ENCODE measurements at regions not wholly inside any gene's neighbourhood (a gene's known extent, or its start where the extent isn't known, plus 50 kb on each side); places are given as distances from the start of the nearest gene placed in this dataset.
A peak's percentile ranks its signal among the peaks of the same experiment; 100 is the strongest.

- intact Hi-C loops (cut with DNase I; ENCODE audit: low total_unique reads): no loop called here
- DNase-seq: no peak
These were observed 100.7 kb downstream of the ASB7 start for GRCh38 chr15:100703032-100703578.

DNA sequence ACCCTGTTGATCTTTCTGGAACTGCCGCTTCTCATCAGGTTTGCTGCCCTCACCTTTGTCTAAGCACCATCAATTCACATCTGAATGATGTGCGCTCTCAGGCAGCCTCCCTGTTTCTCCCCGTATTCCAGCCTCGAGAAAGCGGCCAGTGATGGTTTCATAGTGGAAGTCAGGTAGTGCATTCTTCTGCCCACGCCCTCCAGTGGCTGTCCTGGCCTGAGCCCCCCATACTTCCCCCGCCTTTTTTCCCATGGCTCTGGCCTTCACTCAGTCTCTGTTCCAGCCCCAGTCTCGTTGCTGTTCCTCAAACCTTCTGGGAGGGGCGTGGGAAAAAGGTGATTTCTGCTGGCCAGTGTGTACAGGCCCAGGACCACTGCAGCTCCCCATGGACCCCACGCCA, 101.3 kb downstream of the ASB7 start:
- WGBS, 5 donors: 75 to 89% (median 88%) methylated on average over 10 of the region's 10 CpGs
- no peaks in the 10 kb centered on the region for H3K9me3 ChIP-seq
- DNase-seq: peak; percentile 40

More at GRCh38 chr15:100703032-100703578, 100.7 kb downstream of the ASB7 start:
- TF ChIP-seq, protein P1, sequence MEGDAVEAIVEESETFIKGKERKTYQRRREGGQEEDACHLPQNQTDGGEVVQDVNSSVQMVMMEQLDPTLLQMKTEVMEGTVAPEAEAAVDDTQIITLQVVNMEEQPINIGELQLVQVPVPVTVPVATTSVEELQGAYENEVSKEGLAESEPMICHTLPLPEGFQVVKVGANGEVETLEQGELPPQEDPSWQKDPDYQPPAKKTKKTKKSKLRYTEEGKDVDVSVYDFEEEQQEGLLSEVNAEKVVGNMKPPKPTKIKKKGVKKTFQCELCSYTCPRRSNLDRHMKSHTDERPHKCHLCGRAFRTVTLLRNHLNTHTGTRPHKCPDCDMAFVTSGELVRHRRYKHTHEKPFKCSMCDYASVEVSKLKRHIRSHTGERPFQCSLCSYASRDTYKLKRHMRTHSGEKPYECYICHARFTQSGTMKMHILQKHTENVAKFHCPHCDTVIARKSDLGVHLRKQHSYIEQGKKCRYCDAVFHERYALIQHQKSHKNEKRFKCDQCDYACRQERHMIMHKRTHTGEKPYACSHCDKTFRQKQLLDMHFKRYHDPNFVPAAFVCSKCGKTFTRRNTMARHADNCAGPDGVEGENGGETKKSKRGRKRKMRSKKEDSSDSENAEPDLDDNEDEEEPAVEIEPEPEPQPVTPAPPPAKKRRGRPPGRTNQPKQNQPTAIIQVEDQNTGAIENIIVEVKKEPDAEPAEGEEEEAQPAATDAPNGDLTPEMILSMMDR (IDR thresholded peaks at IDR 0.05 in 8 of 11, conservative IDR thresholded peaks at IDR 0.05 in 3 of 11): no peak
- TF ChIP-seq POLR2AphosphoS5 (IDR thresholded peaks at IDR 0.05) (no peak), POLR2A (IDR thresholded peaks at IDR 0.05) (no peak)
- Histone ChIP-seq H3K36me3 (no peaks in the 10 kb centered on the region), H3K27me3 (replicated peaks in 1 of 7) (peaks cover 0 to 22% (median 0%) of the 10 kb centered on the region in 7 donors), H3K4me3 (no peak overlapping the region), H3K4me1 (no peaks in the 10 kb centered on the region), H3K27ac (no peak overlapping the region), H3K9me3 (no peaks in the 10 kb centered on the region)
- WGBS, 5 donors: 38 to 52% (median 40%) methylated on average over 3 of the region's 3 CpGs

GRCh38 chr15:100704281-100705055, 102.1 kb downstream of the ASB7 start:
- H3K27ac ChIP-seq: no peak overlapping the region
- intact Hi-C loops (cut with DNase I; ENCODE audit: low total_unique reads): no loop called here
- no peaks in the 10 kb centered on the region for H3K36me3 ChIP-seq
- no peaks in the 10 kb centered on the region for H3K9me3 ChIP-seq
- WGBS, 5 donors: 73 to 90% (median 80%) methylated on average over 7 of the region's 7 CpGs
- TF ChIP-seq POLR2AphosphoS5 (IDR thresholded peaks at IDR 0.05) (no peak), POLR2A (IDR thresholded peaks at IDR 0.05) (no peak)
- TF ChIP-seq, protein P1 (IDR thresholded peaks at IDR 0.05 in 8 of 11, conservative IDR thresholded peaks at IDR 0.05 in 3 of 11): no peak
- no peak for DNase-seq
- H3K4me1 ChIP-seq: no peaks in the 10 kb centered on the region
- H3K27me3 ChIP-seq (replicated peaks in 1 of 7): peaks cover 0 to 22% (median 0%) of the 10 kb centered on the region in 7 donors
- no peak overlapping the region for H3K4me3 ChIP-seq

More for the DNA sequence above, 101.3 kb downstream of the ASB7 start:
- H3K4me3 ChIP-seq: no peak overlapping the region
- H3K27me3 ChIP-seq (replicated peaks in 1 of 7): peaks cover 0 to 22% (median 0%) of the 10 kb centered on the region in 7 donors
- intact Hi-C loops (cut with DNase I; ENCODE audit: low total_unique reads): no loop called here
- TF ChIP-seq, protein P1 (IDR thresholded peaks at IDR 0.05 in 8 of 11, conservative IDR thresholded peaks at IDR 0.05 in 3 of 11): no peak
- TF ChIP-seq POLR2AphosphoS5 (IDR thresholded peaks at IDR 0.05): no peak
- TF ChIP-seq POLR2A (IDR thresholded peaks at IDR 0.05): no peak
- no peak overlapping the region for H3K27ac ChIP-seq
- no peaks in the 10 kb centered on the region for H3K36me3 ChIP-seq
- H3K4me1 ChIP-seq: no peaks in the 10 kb centered on the region

DNA sequence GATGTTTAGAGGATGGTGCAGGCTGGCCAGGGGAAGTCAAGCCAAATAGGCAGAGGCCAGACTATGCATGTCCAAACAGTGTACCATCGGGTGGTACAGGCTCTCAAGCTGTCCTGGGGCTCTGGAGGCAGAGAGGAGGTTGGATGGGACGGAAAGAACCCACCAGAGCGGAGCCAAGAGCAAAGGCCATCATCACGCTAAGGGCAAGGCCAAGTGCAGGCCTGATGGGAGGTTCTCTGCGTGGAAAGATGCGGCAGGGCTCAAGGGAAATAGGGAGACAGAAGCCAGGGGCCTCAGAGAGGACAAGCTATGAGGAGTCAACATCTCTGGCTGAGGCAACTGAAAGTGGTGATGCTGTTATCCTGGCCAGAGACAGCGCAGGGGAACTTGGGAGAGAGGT, 102.7 kb downstream of the ASB7 start:
- no peak for DNase-seq
- 87 to 94% (median 92%) methylated on average over 7 of the region's 7 CpGs for WGBS, 5 donors

More for the DNA sequence above, 102.7 kb downstream of the ASB7 start:
- TF ChIP-seq POLR2A (IDR thresholded peaks at IDR 0.05) (no peak), POLR2AphosphoS5 (IDR thresholded peaks at IDR 0.05) (no peak)
- TF ChIP-seq, protein P1 (IDR thresholded peaks at IDR 0.05 in 8 of 11, conservative IDR thresholded peaks at IDR 0.05 in 3 of 11): no peak
- Histone ChIP-seq H3K27ac (no peak overlapping the region), H3K4me3 (no peak overlapping the region), H3K9me3 (no peaks in the 10 kb centered on the region), H3K27me3 (replicated peaks in 1 of 7) (peaks cover 0 to 22% (median 0%) of the 10 kb centered on the region in 7 donors), H3K4me1 (no peaks in the 10 kb centered on the region), H3K36me3 (no peaks in the 10 kb centered on the region)
- intact Hi-C loops (cut with DNase I; ENCODE audit: low total_unique reads): no loop called here
